ENCODE measurements at regions not wholly inside any gene's neighbourhood (a gene's known extent, or its start where the extent isn't known, plus 50 kb on each side); places are given as distances from the start of the nearest gene placed in this dataset.
"Not testable (repeated sequence)": the region's sequence is repeated elsewhere in the genome, so short reads cannot be mapped to it uniquely, and the experiment has no call there.

DNA sequence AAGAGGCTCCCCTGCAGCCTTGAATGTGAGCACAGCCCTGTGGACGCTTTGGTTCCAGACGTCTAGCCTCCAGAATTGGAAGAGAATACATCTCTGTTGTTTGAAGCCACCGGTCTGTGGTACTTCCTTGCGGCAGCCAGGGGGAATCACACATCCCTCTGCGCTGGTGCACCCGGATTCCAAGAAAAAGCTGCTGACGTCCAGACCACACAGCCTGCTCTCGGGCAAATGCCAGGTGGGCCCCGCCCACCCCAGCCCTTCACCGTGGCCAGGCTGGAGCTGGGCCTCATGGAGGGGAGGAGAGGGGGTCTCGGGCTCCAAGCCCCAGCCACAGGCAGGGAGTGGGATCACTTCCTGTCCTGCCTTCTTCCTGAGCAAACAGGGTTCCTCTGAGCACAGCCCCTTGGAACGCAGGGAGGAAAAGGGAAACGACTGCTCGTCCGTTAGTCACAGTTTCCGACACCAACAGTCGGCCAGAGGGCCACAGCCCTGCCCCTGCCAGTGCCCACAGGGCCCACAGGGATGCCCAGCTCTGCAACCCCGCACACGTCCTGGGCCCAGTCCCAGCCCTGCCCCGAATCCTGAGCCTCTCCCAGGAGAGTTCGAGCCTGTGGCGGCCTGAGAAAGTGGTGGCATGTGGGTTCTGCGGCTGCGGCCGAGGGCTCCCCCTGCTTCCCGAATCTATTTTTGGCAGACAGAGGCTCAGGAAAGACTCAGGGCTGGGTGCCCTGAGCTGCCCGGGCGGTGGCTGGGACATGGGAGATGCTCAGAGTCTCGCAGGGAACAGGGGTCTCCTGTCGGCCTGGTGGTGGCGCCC lies 85.3 kb downstream of the RFLNA start:
- no peak for DNase-seq

- no peak for DNase-seq
Measured at GRCh38 chr12:124379379-124379937, 84.6 kb downstream of the RFLNA start.

- DNase-seq = no peak
Measured at GRCh38 chr12:124378926-124379325, 84.0 kb downstream of the RFLNA start.

- no peak for DNase-seq
Measured at GRCh38 chr12:124377981-124378509, 83.2 kb downstream of the RFLNA start.

DNA sequence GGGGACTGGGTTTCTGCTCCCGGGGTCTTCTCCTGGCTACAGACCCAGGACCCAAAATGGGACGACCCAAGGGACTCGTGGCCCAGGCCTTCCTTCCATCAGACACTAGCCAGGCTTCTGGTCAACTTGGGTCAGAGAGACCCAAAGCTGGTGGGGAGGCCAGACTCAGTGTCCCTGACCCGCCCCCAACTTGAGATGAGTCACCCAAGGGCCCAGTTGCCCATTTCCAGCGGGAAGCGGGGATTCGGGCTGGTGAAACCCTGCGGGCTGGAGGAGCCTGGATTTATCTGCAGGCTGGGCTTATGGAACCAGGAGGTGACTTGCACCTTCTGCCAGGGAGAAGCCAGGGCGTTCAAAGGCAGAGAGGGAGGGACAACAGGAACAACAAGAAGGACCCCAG lies 81.5 kb downstream of the RFLNA start:
- DNase-seq = no peak

GRCh38 chr12:124375789-124376175 lies 80.9 kb downstream of the RFLNA start:
- no peak for DNase-seq

GRCh38 chr12:124375141-124375788 lies 80.4 kb downstream of the RFLNA start:
- DNase-seq = no peak

- DNase-seq = no peak
Measured at GRCh38 chr12:124374567-124374966, 79.7 kb downstream of the RFLNA start.

- DNase-seq = no peak
Measured at GRCh38 chr12:124374147-124374546, 79.3 kb downstream of the RFLNA start.

- not testable (repeated sequence) for DNase-seq
Measured at GRCh38 chr12:124373701-124374100, 78.8 kb downstream of the RFLNA start.

DNA sequence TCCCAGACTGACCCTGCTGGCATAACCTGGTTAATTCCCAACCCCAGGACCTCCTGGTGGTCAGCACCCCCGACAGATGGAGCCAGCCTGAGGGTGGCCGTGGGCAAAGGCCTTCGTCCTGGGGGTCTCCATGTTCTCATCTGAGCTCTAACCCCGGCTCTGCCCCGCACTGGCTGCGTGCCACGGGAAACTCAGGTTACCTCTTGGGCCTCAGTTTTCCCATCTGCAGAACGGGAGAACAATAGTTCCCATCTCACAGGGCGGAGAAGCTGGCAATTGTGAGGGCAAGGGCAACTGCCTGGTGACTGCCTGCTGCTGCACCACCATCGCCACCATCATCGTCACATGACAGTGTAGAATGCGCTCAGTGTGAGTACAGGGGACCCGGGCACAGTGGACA lies 77.9 kb downstream of the RFLNA start:
- DNase-seq = no peak

DNA sequence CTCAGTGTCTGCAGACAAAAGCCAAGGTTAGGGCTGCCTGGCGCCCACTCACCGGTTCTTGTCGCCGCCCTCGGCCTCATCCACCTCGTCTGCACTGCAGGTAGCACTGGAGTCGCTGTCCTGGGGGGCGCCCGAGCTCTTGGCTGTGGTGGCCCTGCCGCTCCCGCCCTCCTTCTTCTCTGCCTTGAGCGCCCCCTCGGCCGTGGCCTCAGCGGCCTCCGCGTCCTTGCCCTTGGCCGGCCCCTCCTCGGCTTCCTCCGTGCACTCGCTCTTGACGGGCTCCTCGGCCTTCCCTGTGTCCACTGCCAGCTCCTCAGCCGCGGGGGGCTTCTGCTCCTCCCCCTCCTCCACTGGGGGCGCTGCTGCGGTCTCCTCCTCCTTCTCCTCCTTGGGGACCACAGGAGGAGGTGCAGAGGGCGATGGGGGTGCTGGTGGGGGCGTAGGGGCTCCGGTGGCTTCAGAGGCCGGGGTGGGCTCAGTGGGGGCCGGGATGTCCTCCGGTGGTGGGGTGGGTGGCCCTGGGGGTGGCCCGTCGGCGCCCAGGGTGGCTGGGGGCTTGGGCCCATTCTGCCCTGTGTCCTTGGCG lies 77.2 kb downstream of the RFLNA start:
- no peak for DNase-seq

DNA sequence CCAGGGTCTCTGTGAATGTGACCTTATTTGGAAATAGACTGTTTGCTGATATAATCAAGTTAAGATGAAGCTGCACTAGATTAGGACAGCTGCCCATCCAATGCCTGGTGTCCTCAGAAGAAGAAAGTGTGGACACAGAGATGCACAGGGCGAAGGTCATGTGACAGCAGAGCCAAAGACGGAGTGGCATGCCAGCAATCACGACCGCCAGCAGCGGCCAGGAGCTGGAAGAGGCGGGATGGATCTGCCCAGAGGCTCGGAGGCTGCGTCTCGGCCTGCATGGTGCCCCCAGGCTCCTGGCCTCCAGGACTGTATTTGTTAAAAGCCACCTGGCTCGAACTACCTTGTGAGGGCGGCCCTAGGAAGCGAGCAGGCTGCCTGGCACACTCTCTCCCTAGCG lies 76.5 kb downstream of the RFLNA start:
- no peak for DNase-seq

DNA sequence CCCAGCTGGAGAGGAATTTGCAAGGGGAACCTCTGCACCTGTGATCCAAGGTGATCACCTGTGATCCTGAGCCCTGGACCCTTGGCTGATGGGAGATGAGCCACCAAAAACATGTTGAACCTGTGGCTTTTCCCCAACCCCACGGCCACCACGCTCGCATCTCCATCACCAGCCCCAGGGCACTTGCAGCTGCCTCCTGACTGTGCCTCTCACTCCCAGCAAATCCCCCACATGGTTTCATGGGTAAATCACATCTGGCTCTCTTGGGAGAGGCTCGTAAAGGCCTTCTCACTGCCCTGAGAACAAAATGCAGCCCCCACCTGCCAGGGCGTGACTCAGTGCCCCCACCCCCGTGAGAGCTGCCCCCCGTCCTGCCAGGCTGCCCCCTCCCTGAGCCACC lies 76.0 kb downstream of the RFLNA start:
- DNase-seq = no peak

- no peak for DNase-seq
Measured at GRCh38 chr12:124370384-124370783, 75.5 kb downstream of the RFLNA start.

- no peak for DNase-seq
Measured at GRCh38 chr12:124369827-124370378, 75.0 kb downstream of the RFLNA start.

GRCh38 chr12:124369055-124369826 lies 74.3 kb downstream of the RFLNA start:
- DNase-seq = no peak

- DNase-seq = no peak
Measured at GRCh38 chr12:124368421-124369032, 73.6 kb downstream of the RFLNA start.

- DNase-seq = no peak
Measured at GRCh38 chr12:124365726-124366430, 71.0 kb downstream of the RFLNA start.
